ENCODE measurements at regions not wholly inside any gene's neighbourhood (a gene's known extent, or its start where the extent isn't known, plus 50 kb on each side); places are given as distances from the start of the nearest gene placed in this dataset.

GRCh38 chr13:50448535-50448998 lies 394.9 kb downstream of the DLEU7 start:
- H3K4me3 ChIP-seq (ENCODE audit: low read depth, low read length): no peak overlapping the region
- TF ChIP-seq, protein P1, sequence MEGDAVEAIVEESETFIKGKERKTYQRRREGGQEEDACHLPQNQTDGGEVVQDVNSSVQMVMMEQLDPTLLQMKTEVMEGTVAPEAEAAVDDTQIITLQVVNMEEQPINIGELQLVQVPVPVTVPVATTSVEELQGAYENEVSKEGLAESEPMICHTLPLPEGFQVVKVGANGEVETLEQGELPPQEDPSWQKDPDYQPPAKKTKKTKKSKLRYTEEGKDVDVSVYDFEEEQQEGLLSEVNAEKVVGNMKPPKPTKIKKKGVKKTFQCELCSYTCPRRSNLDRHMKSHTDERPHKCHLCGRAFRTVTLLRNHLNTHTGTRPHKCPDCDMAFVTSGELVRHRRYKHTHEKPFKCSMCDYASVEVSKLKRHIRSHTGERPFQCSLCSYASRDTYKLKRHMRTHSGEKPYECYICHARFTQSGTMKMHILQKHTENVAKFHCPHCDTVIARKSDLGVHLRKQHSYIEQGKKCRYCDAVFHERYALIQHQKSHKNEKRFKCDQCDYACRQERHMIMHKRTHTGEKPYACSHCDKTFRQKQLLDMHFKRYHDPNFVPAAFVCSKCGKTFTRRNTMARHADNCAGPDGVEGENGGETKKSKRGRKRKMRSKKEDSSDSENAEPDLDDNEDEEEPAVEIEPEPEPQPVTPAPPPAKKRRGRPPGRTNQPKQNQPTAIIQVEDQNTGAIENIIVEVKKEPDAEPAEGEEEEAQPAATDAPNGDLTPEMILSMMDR (IDR thresholded peaks at IDR 0.05; ENCODE audit: low read depth, low read length, missing control alignments): no peak
- no peak for DNase-seq (ENCODE audit: low read depth)

GRCh38 chr13:50449465-50449864 lies 394.0 kb downstream of the DLEU7 start:
- H3K4me3 ChIP-seq (ENCODE audit: low read depth, low read length): no peak overlapping the region
- TF ChIP-seq, protein P1 (IDR thresholded peaks at IDR 0.05; ENCODE audit: low read depth, low read length, missing control alignments): no peak
- no peak for DNase-seq (ENCODE audit: low read depth)

DNA sequence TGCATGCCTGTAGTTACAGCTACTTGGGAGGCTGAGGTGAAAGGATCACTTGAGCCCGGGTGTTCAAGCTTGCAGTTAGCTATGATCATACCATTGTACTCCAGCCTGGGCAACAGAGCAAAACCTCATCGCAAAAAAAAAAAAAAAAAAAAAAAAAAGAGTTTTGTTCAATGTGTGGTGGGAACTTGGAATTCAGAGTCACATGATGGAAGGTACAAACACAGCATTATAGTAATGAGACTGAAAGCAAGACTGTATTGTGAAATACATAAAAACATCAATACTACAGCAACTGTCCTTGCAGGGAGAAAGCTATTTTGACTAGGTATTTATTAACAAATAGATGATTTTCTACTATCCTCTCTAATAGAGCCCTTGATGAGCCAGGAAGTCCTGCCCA lies 393.2 kb downstream of the DLEU7 start:
- no peak overlapping the region for H3K4me3 ChIP-seq (ENCODE audit: low read depth, low read length)
- TF ChIP-seq, protein P1 (IDR thresholded peaks at IDR 0.05; ENCODE audit: low read depth, low read length, missing control alignments): no peak
- no peak for DNase-seq (ENCODE audit: low read depth)

DNA sequence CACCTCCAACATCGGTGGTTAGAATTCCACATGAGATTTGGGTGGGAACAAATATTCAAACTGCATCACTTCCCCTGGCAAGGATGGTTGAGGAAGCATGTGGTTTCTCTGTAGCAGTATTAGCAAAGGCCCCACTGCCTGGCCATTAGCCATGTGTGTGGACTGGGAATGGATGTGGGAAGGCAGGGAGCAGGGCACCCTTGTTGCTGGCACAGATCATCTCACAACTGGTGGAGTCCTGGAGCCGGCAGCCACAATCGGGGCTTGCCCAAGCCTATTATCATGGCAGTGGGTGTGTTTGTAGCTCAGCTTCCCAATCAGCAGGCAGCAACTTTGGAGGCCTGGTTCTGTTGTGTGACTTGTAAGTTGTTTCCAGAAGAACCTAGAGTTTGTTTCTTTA lies 391.9 kb downstream of the DLEU7 start:
- TF ChIP-seq, protein P1 (IDR thresholded peaks at IDR 0.05; ENCODE audit: low read depth, low read length, missing control alignments): no peak
- no peak overlapping the region for H3K4me3 ChIP-seq (ENCODE audit: low read depth, low read length)
- no peak for DNase-seq (ENCODE audit: low read depth)

DNA sequence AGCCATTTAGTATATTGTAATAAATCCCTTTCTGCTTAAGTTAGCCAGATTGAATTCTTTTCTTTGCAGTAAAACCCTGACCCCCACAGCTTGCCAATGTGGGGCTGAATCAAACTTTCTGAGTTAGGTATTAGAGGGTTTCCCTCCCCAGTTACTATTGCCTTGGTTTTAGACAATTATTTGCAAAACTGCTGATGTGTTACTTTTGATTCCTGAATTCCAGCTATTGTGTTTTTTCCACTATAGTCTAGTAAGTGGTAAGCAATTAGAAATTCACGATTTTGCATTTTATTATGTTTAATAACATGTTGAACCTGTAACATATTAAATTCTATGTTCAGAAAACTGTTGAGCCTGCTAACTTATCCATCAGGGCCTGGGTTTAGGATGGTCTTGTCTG lies 391.5 kb downstream of the DLEU7 start:
- no peak for DNase-seq (ENCODE audit: low read depth)
- TF ChIP-seq, protein P1 (IDR thresholded peaks at IDR 0.05; ENCODE audit: low read depth, low read length, missing control alignments): no peak
- no peak overlapping the region for H3K4me3 ChIP-seq (ENCODE audit: low read depth, low read length)

DNA sequence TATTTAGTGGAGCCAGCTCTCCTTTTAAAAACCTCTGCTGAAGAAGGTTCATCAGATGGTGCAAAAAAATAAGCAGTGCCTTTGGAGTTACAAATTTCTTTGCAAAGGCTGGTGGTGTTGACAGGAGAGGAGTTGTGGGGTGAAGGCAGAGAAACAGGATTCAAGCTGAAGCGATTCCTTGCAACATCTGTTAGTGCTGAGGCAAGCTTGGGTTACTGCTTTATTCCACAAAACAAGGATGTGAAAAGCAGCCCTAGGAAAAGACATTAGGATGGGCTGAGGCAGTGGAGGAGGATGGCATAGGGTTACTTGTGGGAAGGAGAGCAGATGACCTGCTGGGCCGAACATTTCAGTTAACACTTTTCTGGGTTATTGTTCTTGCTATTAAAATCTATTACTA lies 390.7 kb downstream of the DLEU7 start:
- no peak for DNase-seq (ENCODE audit: low read depth)
- no peak overlapping the region for H3K4me3 ChIP-seq (ENCODE audit: low read depth, low read length)
- TF ChIP-seq, protein P1 (IDR thresholded peaks at IDR 0.05; ENCODE audit: low read depth, low read length, missing control alignments): no peak

- TF ChIP-seq, protein P1 (IDR thresholded peaks at IDR 0.05; ENCODE audit: low read depth, low read length, missing control alignments): no peak
Observed at GRCh38 chr13:50453188-50453587, 390.3 kb downstream of the DLEU7 start.

More at GRCh38 chr13:50453188-50453587, 390.3 kb downstream of the DLEU7 start:
- DNase-seq (ENCODE audit: low read depth): no peak
- no peak overlapping the region for H3K4me3 ChIP-seq (ENCODE audit: low read depth, low read length)

Data from GM12864 (cell line).